ENCODE measurements at regions not wholly inside any gene's neighbourhood (a gene's known extent, or its start where the extent isn't known, plus 50 kb on each side); places are given as distances from the start of the nearest gene placed in this dataset.
"Not testable (repeated sequence)": the region's sequence is repeated elsewhere in the genome, so short reads cannot be mapped to it uniquely, and the experiment has no call there.

GRCh38 chr9:104326912-104327311, 177.2 kb upstream of the OR13F1 start:
- no peak for DNase-seq

- no peak for DNase-seq
These were observed 174.8 kb upstream of the OR13F1 start for GRCh38 chr9:104329245-104329644.

- DNase-seq = no peak
These were observed 173.2 kb upstream of the OR13F1 start for GRCh38 chr9:104330841-104331240.

GRCh38 chr9:104334549-104334948, 169.5 kb upstream of the OR13F1 start:
- no peak for DNase-seq

GRCh38 chr9:104339692-104340091, 164.4 kb upstream of the OR13F1 start:
- DNase-seq = no peak

- DNase-seq = no peak
These were observed 161.5 kb upstream of the OR13F1 start for GRCh38 chr9:104342552-104342951.

GRCh38 chr9:104345061-104345460, 159.0 kb upstream of the OR13F1 start:
- DNase-seq = no peak

- DNase-seq = no peak
These were observed 153.5 kb upstream of the OR13F1 start for GRCh38 chr9:104350541-104350940.

GRCh38 chr9:104351726-104352125, 152.3 kb upstream of the OR13F1 start:
- no peak for DNase-seq

- no peak for DNase-seq
These were observed 142.9 kb upstream of the OR13F1 start for GRCh38 chr9:104361207-104361606.

GRCh38 chr9:104362912-104363472, 141.1 kb upstream of the OR13F1 start:
- no peak for DNase-seq

GRCh38 chr9:104367507-104367906, 136.6 kb upstream of the OR13F1 start:
- DNase-seq = no peak

- DNase-seq = not testable (repeated sequence)
These were observed 135.7 kb upstream of the OR13F1 start for GRCh38 chr9:104368318-104368717.

GRCh38 chr9:104374711-104375110, 129.4 kb upstream of the OR13F1 start:
- DNase-seq = no peak

- DNase-seq = no peak
These were observed 118.0 kb upstream of the OR13F1 start for GRCh38 chr9:104386013-104386412.

- peak in 1 of 51 donors; percentile 31 for DNase-seq
These were observed 117.5 kb upstream of the OR13F1 start for GRCh38 chr9:104386425-104387069.

- no peak for DNase-seq
These were observed 116.0 kb upstream of the OR13F1 start for GRCh38 chr9:104388071-104388470.

- no peak for DNase-seq
These were observed 114.7 kb upstream of the OR13F1 start for GRCh38 chr9:104389341-104389740.

GRCh38 chr9:104394901-104395300, 109.2 kb upstream of the OR13F1 start:
- DNase-seq = not testable (repeated sequence)

GRCh38 chr9:104412238-104412637, 91.8 kb upstream of the OR13F1 start:
- DNase-seq = no peak

- DNase-seq = no peak
These were observed 87.6 kb upstream of the OR13F1 start for GRCh38 chr9:104416470-104416869.

GRCh38 chr9:104417296-104417695, 86.8 kb upstream of the OR13F1 start:
- no peak for DNase-seq

- DNase-seq = no peak
These were observed 75.0 kb upstream of the OR13F1 start for GRCh38 chr9:104429031-104429546.
